ENCODE measurements at regions not wholly inside any gene's neighbourhood (a gene's known extent, or its start where the extent isn't known, plus 50 kb on each side); places are given as distances from the start of the nearest gene placed in this dataset.

- peaks cover 10 to 62% (median 25%) of the 10 kb centered on the region in 6 donors for H3K9me3 Mint-ChIP-seq
- H3K27me3 Mint-ChIP-seq (ENCODE audit: low read depth in 3 of 3) = peaks cover 0 to 2% (median 0%) of the 10 kb centered on the region in 3 donors
- no peaks in the 10 kb centered on the region for H3K4me1 Mint-ChIP-seq
- H3K4me3 Mint-ChIP-seq = no peak overlapping the region
- no peaks in the 10 kb centered on the region for H3K36me3 Mint-ChIP-seq
- DNase-seq = no peak
- no peak overlapping the region for H3K27ac Mint-ChIP-seq
Measured at GRCh38 chr7:85452674-85453073, 265.8 kb upstream of the SEMA3D start.

- Mint-ChIP-seq H3K9me3 (peaks cover 6 to 51% (median 21%) of the 10 kb centered on the region in 6 donors), H3K36me3 (no peaks in the 10 kb centered on the region), H3K27ac (no peak overlapping the region), H3K4me1 (no peaks in the 10 kb centered on the region), H3K27me3 (ENCODE audit: low read depth in 3 of 3) (peaks cover 0 to 4% (median 0%) of the 10 kb centered on the region in 3 donors), H3K4me3 (no peak overlapping the region)
- no peak for DNase-seq
Measured at GRCh38 chr7:85449478-85449877, 262.6 kb upstream of the SEMA3D start.

GRCh38 chr7:85447004-85447403 is 260.1 kb upstream of the SEMA3D start:
- Mint-ChIP-seq H3K4me1 (no peaks in the 10 kb centered on the region), H3K27me3 (ENCODE audit: low read depth in 3 of 3) (peaks cover 0 to 4% (median 0%) of the 10 kb centered on the region in 3 donors), H3K9me3 (peaks cover 3 to 40% (median 21%) of the 10 kb centered on the region in 6 donors), H3K36me3 (no peaks in the 10 kb centered on the region), H3K4me3 (no peak overlapping the region), H3K27ac (no peak overlapping the region)
- no peak for DNase-seq

GRCh38 chr7:85426487-85426960 is 239.7 kb upstream of the SEMA3D start:
- H3K9me3 Mint-ChIP-seq = peaks cover 8 to 35% (median 25%) of the 10 kb centered on the region in 6 donors
- H3K27ac Mint-ChIP-seq = no peak overlapping the region
- no peaks in the 10 kb centered on the region for H3K4me1 Mint-ChIP-seq
- H3K36me3 Mint-ChIP-seq = peaks cover 0 to 4% (median 3%) of the 10 kb centered on the region in 3 donors
- H3K27me3 Mint-ChIP-seq (ENCODE audit: low read depth in 3 of 3) = peaks cover 0 to 2% (median 0%) of the 10 kb centered on the region in 3 donors
- no peak overlapping the region for H3K4me3 Mint-ChIP-seq
- no peak for DNase-seq

- no peak overlapping the region for H3K27ac Mint-ChIP-seq
- H3K9me3 Mint-ChIP-seq = peaks cover 4 to 24% (median 15%) of the 10 kb centered on the region in 6 donors
- no peak overlapping the region for H3K4me3 Mint-ChIP-seq
- H3K4me1 Mint-ChIP-seq = no peaks in the 10 kb centered on the region
- no peaks in the 10 kb centered on the region for H3K27me3 Mint-ChIP-seq (ENCODE audit: low read depth in 3 of 3)
- DNase-seq = no peak
- H3K36me3 Mint-ChIP-seq = peaks cover 0 to 3% (median 0%) of the 10 kb centered on the region in 3 donors
Measured at GRCh38 chr7:85424298-85424697, 237.4 kb upstream of the SEMA3D start.

GRCh38 chr7:85423209-85423895 is 236.5 kb upstream of the SEMA3D start:
- Mint-ChIP-seq H3K27me3 (ENCODE audit: low read depth in 3 of 3) (no peaks in the 10 kb centered on the region), H3K4me3 (no peak overlapping the region), H3K4me1 (no peaks in the 10 kb centered on the region), H3K27ac (no peak overlapping the region), H3K36me3 (peaks cover 0 to under 1% (median 0%) of the 10 kb centered on the region in 3 donors), H3K9me3 (peaks cover 4 to 23% (median 10%) of the 10 kb centered on the region in 6 donors)
- no peak for DNase-seq

GRCh38 chr7:85415743-85416142 is 228.9 kb upstream of the SEMA3D start:
- no peak overlapping the region for H3K4me3 Mint-ChIP-seq
- H3K4me1 Mint-ChIP-seq = no peaks in the 10 kb centered on the region
- H3K9me3 Mint-ChIP-seq = peaks cover 4 to 29% (median 14%) of the 10 kb centered on the region in 6 donors
- H3K36me3 Mint-ChIP-seq = no peaks in the 10 kb centered on the region
- H3K27ac Mint-ChIP-seq = no peak overlapping the region
- H3K27me3 Mint-ChIP-seq (ENCODE audit: low read depth in 3 of 3) = no peaks in the 10 kb centered on the region
- no peak for DNase-seq

- H3K9me3 Mint-ChIP-seq = peaks cover 4 to 33% (median 15%) of the 10 kb centered on the region in 6 donors
Measured at GRCh38 chr7:85413718-85414117, 226.9 kb upstream of the SEMA3D start.

GRCh38 chr7:85412912-85413311 is 226.1 kb upstream of the SEMA3D start:
- Mint-ChIP-seq H3K4me3 (no peak overlapping the region), H3K36me3 (no peaks in the 10 kb centered on the region), H3K27ac (no peak overlapping the region), H3K4me1 (no peaks in the 10 kb centered on the region), H3K27me3 (ENCODE audit: low read depth in 3 of 3) (peaks cover 0 to 1% (median 0%) of the 10 kb centered on the region in 3 donors), H3K9me3 (peaks cover 4 to 33% (median 15%) of the 10 kb centered on the region in 6 donors)
- no peak for DNase-seq

More at GRCh38 chr7:85413718-85414117, 226.9 kb upstream of the SEMA3D start:
- DNase-seq = no peak
- Mint-ChIP-seq H3K4me3 (no peak overlapping the region), H3K27me3 (ENCODE audit: low read depth in 3 of 3) (peaks cover 0 to 1% (median 0%) of the 10 kb centered on the region in 3 donors), H3K27ac (no peak overlapping the region), H3K36me3 (no peaks in the 10 kb centered on the region), H3K4me1 (no peaks in the 10 kb centered on the region)

GRCh38 chr7:85407391-85407790 is 220.5 kb upstream of the SEMA3D start:
- no peak overlapping the region for H3K4me3 Mint-ChIP-seq
- H3K27ac Mint-ChIP-seq = no peak overlapping the region
- no peaks in the 10 kb centered on the region for H3K36me3 Mint-ChIP-seq
- H3K27me3 Mint-ChIP-seq (ENCODE audit: low read depth in 3 of 3) = peaks cover 0 to 1% (median 0%) of the 10 kb centered on the region in 3 donors
- no peak for DNase-seq
- no peaks in the 10 kb centered on the region for H3K4me1 Mint-ChIP-seq
- peaks cover 2 to 34% (median 16%) of the 10 kb centered on the region in 6 donors for H3K9me3 Mint-ChIP-seq

- DNase-seq = no peak
- Mint-ChIP-seq H3K27ac (no peak overlapping the region), H3K9me3 (peaks cover 4 to 32% (median 16%) of the 10 kb centered on the region in 6 donors), H3K4me1 (no peaks in the 10 kb centered on the region), H3K36me3 (no peaks in the 10 kb centered on the region), H3K4me3 (no peak overlapping the region), H3K27me3 (ENCODE audit: low read depth in 3 of 3) (no peaks in the 10 kb centered on the region)
Measured at GRCh38 chr7:85405016-85405902, 218.4 kb upstream of the SEMA3D start.

- no peaks in the 10 kb centered on the region for H3K4me1 Mint-ChIP-seq
- H3K4me3 Mint-ChIP-seq = no peak overlapping the region
- no peak for DNase-seq
- H3K9me3 Mint-ChIP-seq = peaks cover 9 to 55% (median 19%) of the 10 kb centered on the region in 6 donors
- H3K27me3 Mint-ChIP-seq (ENCODE audit: low read depth in 3 of 3) = peaks cover 0 to 2% (median 2%) of the 10 kb centered on the region in 3 donors
- no peak overlapping the region for H3K27ac Mint-ChIP-seq
- peaks cover 0 to 3% (median 0%) of the 10 kb centered on the region in 3 donors for H3K36me3 Mint-ChIP-seq
Measured at GRCh38 chr7:85396676-85397075, 209.8 kb upstream of the SEMA3D start.

GRCh38 chr7:85392789-85393188 is 205.9 kb upstream of the SEMA3D start:
- H3K27me3 Mint-ChIP-seq (ENCODE audit: low read depth in 3 of 3) = peaks cover 0 to 2% (median 0%) of the 10 kb centered on the region in 3 donors
- DNase-seq = no peak
- no peak overlapping the region for H3K4me3 Mint-ChIP-seq
- no peaks in the 10 kb centered on the region for H3K4me1 Mint-ChIP-seq
- peaks cover 10 to 59% (median 19%) of the 10 kb centered on the region in 6 donors for H3K9me3 Mint-ChIP-seq
- no peak overlapping the region for H3K27ac Mint-ChIP-seq
- H3K36me3 Mint-ChIP-seq = peaks cover 0 to 3% (median 0%) of the 10 kb centered on the region in 3 donors

GRCh38 chr7:85392326-85392725 is 205.5 kb upstream of the SEMA3D start:
- DNase-seq = no peak
- H3K9me3 Mint-ChIP-seq = peaks cover 10 to 59% (median 19%) of the 10 kb centered on the region in 6 donors
- peaks cover 0 to 2% (median 0%) of the 10 kb centered on the region in 3 donors for H3K27me3 Mint-ChIP-seq (ENCODE audit: low read depth in 3 of 3)
- peaks cover 0 to 3% (median 0%) of the 10 kb centered on the region in 3 donors for H3K36me3 Mint-ChIP-seq
- H3K4me3 Mint-ChIP-seq = no peak overlapping the region
- H3K4me1 Mint-ChIP-seq = no peaks in the 10 kb centered on the region
- H3K27ac Mint-ChIP-seq = no peak overlapping the region

All from immature natural killer cell (primary cell).